Neural progenitor cell (in vitro differentiated cells): ENCODE measurements at regions not wholly inside any gene's neighbourhood (a gene's known extent, or its start where the extent isn't known, plus 50 kb on each side); places are given as distances from the start of the nearest gene placed in this dataset.

ENCODE experiments used
- CTCF ChIP-seq: fragments of 200-600 bp; sonication (generic); IDR thresholded peaks from 2 replicates; pipeline ENCODE4 v1.5.1; 2017; ENCODE audit warnings: antibody characterized with exemption, mild to moderate bottlenecking
- EZH2 ChIP-seq: fragments of 200-600 bp; sonication (generic); IDR thresholded peaks from 2 replicates; pipeline ENCODE4 v1.6.1; 2017; ENCODE audit warnings: antibody characterized with exemption, mild to moderate bottlenecking, moderate library complexity
- EZH2phosphoT487 ChIP-seq: fragments of 200-600 bp; sonication (generic); IDR thresholded peaks from 2 replicates; pipeline ENCODE4 v1.6.1; 2017; ENCODE audit warnings: antibody characterized with exemption

GRCh38 chrX:4642114-4642513 lies 928.7 kb upstream of the PRKX start:
- no peak for TF ChIP-seq CTCF
- TF ChIP-seq EZH2 = no peak
- TF ChIP-seq EZH2phosphoT487 = no peak
